SU-DHL-6 (cell line): ENCODE measurements at regions not wholly inside any gene's neighbourhood (a gene's known extent, or its start where the extent isn't known, plus 50 kb on each side); places are given as distances from the start of the nearest gene placed in this dataset.

Experiments
- H2AFZ ChIP-seq: fragments of 200-600 bp; sonication (generic); 2 replicates; pipeline ENCODE4 v1.6.1; 2014; ENCODE audit warnings: low read depth, mild to moderate bottlenecking, moderate library complexity, mixed read lengths, antibody characterized with exemption, low read length; ENCODE audit not compliant: severe bottlenecking
- H3F3A ChIP-seq: fragments of 200-600 bp; shearing (Covaris generic); 2 replicates; pipeline ENCODE4 v1.6.0; 2016; ENCODE audit warnings: antibody characterized with exemption, mild to moderate bottlenecking; ENCODE audit not compliant: insufficient read depth
- H3K27ac ChIP-seq: fragments of 200-600 bp; sonication (generic); 2 replicates; pipeline ENCODE4 v1.5.1; 2016; ENCODE audit warnings: low read depth, mild to moderate bottlenecking, low read length, moderate library complexity, mixed read lengths
- H3K27me3 ChIP-seq: fragments of 200-600 bp; sonication (generic), shearing (Covaris generic); 2 replicates; pipeline ENCODE4 v1.6.0; 2014; ENCODE audit warnings: mild to moderate bottlenecking, low read length
- H3K36me3 ChIP-seq: fragments of 200-600 bp; sonication (generic); 2 replicates; pipeline ENCODE4 v1.6.1; 2014; ENCODE audit warnings: mild to moderate bottlenecking, low read length, mixed read lengths
- H3K4me2 ChIP-seq: fragments of 300-600, 200-600 bp; shearing (Covaris generic), sonication (generic); 2 replicates; pipeline ENCODE4 v1.6.0; 2014; ENCODE audit warnings: low read length, low read depth, mild to moderate bottlenecking; ENCODE audit not compliant: poor library complexity, severe bottlenecking
- H3K4me3 ChIP-seq: fragments of 200-600 bp; sonication (generic); 2 replicates; pipeline ENCODE4 v1.5.1; 2014; ENCODE audit warnings: antibody characterized with exemption, low read length, mild to moderate bottlenecking, mixed read lengths; ENCODE audit not compliant: insufficient read depth, poor library complexity, severe bottlenecking
- H3K79me2 ChIP-seq: fragments of 200-600 bp; sonication (generic); 2 replicates; pipeline ENCODE4 v1.6.1; 2014; ENCODE audit warnings: mild to moderate bottlenecking, low read length, moderate library complexity; ENCODE audit not compliant: insufficient read depth
- H3K9ac ChIP-seq: fragments of 200-600 bp; sonication (generic); 2 replicates; pipeline ENCODE4 v1.7.0; 2014; ENCODE audit warnings: mild to moderate bottlenecking, low read length
- H3K9me2 ChIP-seq: fragments of 200-600 bp; sonication (generic); replicated peaks from 2 replicates; pipeline ENCODE4 v1.6.1; 2014; ENCODE audit warnings: low read length; ENCODE audit not compliant: insufficient read depth
- H3K9me3 ChIP-seq: fragments of 200-600 bp; sonication (generic); 2 replicates; pipeline ENCODE4 v1.6.1; 2014; ENCODE audit warnings: low read length, mixed read lengths; ENCODE audit not compliant: insufficient read depth
- H4K20me1 ChIP-seq: fragments of 200-600 bp; sonication (generic); 2 replicates; pipeline ENCODE4 v1.6.1; 2014; ENCODE audit warnings: low read depth, mild to moderate bottlenecking, antibody characterized with exemption, low read length, moderate library complexity, mixed read lengths
- CTCF ChIP-seq: fragments of 200-600 bp; sonication (generic); IDR thresholded peaks from one replicate; pipeline ENCODE4 v1.5.1; 2017; ENCODE audit warnings: antibody characterized with exemption, mild to moderate bottlenecking, low read length, moderate library complexity; ENCODE audit not compliant: insufficient read depth, poor library complexity, severe bottlenecking
- EZH2phosphoT487 ChIP-seq: fragments of 200-600 bp; sonication (generic), shearing (Covaris generic); conservative IDR thresholded peaks from 2 replicates; pipeline ENCODE4 v1.6.1; 2018; ENCODE audit warnings: mild to moderate bottlenecking, antibody characterized with exemption, low read length, moderate library complexity, mixed read lengths

DNA sequence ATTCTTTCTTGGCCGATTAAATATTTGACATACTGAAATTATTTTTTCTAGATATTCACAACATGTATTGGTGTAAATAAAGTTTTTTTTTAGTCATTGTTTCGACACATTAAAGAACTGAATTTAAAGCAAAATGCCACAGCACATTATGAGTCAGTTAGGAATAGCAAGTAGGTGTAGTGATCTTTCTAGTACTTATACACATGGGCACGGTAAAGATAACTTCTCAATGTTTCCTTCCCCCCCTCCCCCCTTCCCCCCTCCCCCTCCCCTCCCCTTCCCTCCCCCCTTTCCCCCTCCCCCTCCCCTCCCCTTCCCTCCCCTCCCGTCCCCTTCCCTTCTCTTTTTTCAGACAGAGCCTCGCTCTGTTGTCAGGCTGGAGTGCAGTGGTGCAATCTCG is 1269.9 kb downstream of the ADGRL3 start:
- Histone ChIP-seq H3K36me3 (no peaks in the 10 kb centered on the region), H3K9me3 (no peaks in the 10 kb centered on the region), H2AFZ (no peak overlapping the region), H3F3A (no peaks in the 10 kb centered on the region), H3K27me3 (no peaks in the 10 kb centered on the region), H3K9ac (no peak overlapping the region), H3K27ac (no peak overlapping the region), H3K79me2 (no peaks in the 10 kb centered on the region), H4K20me1 (no peaks in the 10 kb centered on the region), H3K9me2 (no peaks in the 10 kb centered on the region), H3K4me2 (no peak overlapping the region), H3K4me3 (no peak overlapping the region)
- no peak for TF ChIP-seq CTCF
- no peak for TF ChIP-seq EZH2phosphoT487

GRCh38 chr4:62461961-62462360 is 1261.8 kb downstream of the ADGRL3 start:
- Histone ChIP-seq H4K20me1 (no peaks in the 10 kb centered on the region), H2AFZ (no peak overlapping the region), H3K9ac (no peak overlapping the region), H3K4me3 (no peak overlapping the region), H3K79me2 (no peaks in the 10 kb centered on the region), H3K36me3 (no peaks in the 10 kb centered on the region), H3K9me3 (no peaks in the 10 kb centered on the region), H3K27ac (no peak overlapping the region), H3F3A (no peaks in the 10 kb centered on the region), H3K4me2 (no peak overlapping the region), H3K27me3 (no peaks in the 10 kb centered on the region), H3K9me2 (no peaks in the 10 kb centered on the region)
- TF ChIP-seq CTCF (no peak), EZH2phosphoT487 (no peak)

DNA sequence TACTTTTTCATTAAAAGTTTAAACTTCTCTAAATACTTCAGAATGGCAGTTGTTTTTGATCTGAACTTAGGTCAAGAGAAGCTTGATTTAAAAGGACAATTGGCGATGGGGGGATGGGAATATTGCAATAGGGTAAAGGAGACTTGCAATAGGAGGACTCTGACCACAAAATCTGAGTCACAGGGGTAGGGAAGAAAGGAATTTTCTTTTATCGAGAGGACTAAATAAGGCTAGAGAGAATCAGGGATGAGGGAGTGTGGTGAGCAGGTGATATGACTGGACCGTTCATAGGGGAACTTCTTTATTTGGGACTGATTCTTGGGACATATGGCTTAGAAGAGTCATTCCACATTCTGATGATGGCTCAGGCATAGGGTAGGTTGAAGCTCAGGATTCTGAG is 1260.2 kb downstream of the ADGRL3 start:
- Histone ChIP-seq H3K36me3 (no peaks in the 10 kb centered on the region), H3K9me2 (no peaks in the 10 kb centered on the region), H3F3A (no peaks in the 10 kb centered on the region), H3K79me2 (no peaks in the 10 kb centered on the region), H3K4me3 (no peak overlapping the region), H2AFZ (no peak overlapping the region), H3K9ac (no peak overlapping the region), H3K9me3 (no peaks in the 10 kb centered on the region), H4K20me1 (no peaks in the 10 kb centered on the region), H3K4me2 (no peak overlapping the region), H3K27ac (no peak overlapping the region), H3K27me3 (no peaks in the 10 kb centered on the region)
- TF ChIP-seq EZH2phosphoT487 = no peak
- no peak for TF ChIP-seq CTCF

DNA sequence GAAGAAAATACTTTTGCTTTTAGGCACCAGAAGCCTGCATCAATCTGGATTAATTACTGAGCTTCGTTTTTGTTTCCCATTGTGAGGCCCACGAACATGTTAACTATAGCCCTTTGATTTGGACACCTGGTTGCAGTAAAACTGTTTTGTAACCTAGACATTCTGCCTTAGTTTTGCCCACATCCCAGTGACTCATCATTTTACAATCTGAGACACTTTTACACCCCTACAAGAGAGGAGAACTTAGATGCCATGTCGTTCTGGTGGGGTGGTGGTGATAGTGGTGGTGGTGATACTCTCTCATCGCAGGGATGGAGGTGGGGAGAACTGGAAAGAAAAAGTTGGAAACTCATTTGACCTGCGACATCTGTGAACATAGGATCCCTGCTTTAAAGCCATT is 1257.2 kb downstream of the ADGRL3 start:
- TF ChIP-seq EZH2phosphoT487 (no peak), CTCF (no peak)
- no peak overlapping the region for H3K27ac ChIP-seq
- H3K4me2 ChIP-seq = no peak overlapping the region
- no peaks in the 10 kb centered on the region for H3K9me2 ChIP-seq
- H3K36me3 ChIP-seq = no peaks in the 10 kb centered on the region
- no peak overlapping the region for H2AFZ ChIP-seq
- H3F3A ChIP-seq = no peaks in the 10 kb centered on the region
- no peak overlapping the region for H3K4me3 ChIP-seq
- H3K9ac ChIP-seq = no peak overlapping the region
- H4K20me1 ChIP-seq = no peaks in the 10 kb centered on the region
- H3K79me2 ChIP-seq = no peaks in the 10 kb centered on the region
- H3K27me3 ChIP-seq = no peaks in the 10 kb centered on the region
- no peaks in the 10 kb centered on the region for H3K9me3 ChIP-seq
